ENCODE measurements at regions not wholly inside any gene's neighbourhood (a gene's known extent, or its start where the extent isn't known, plus 50 kb on each side); places are given as distances from the start of the nearest gene placed in this dataset.

GRCh38 chr20:17793986-17794385, 94.2 kb downstream of the BANF2 start (continued):
- TF ChIP-seq ZNF341 (tag by site-specific recombination; IDR thresholded peaks at IDR 0.05; ENCODE audit: low read depth): no peak
- TF ChIP-seq MEIS1 (CRISPR knock-in tag; IDR thresholded peaks at IDR 0.05; ENCODE audit: borderline replicate concordance): no peak
- TF ChIP-seq ZNF585B (tag by site-specific recombination; IDR thresholded peaks at IDR 0.05): no peak
- TF ChIP-seq ZNF146 (tag by site-specific recombination; IDR thresholded peaks at IDR 0.05): no peak
- no peak for TF ChIP-seq ZNF670 (tag by site-specific recombination; IDR thresholded peaks at IDR 0.05; ENCODE audit: low read depth)
- TF ChIP-seq ZNF529 (tag by site-specific recombination; IDR thresholded peaks at IDR 0.05; ENCODE audit: insufficient replicate concordance): no peak
- TF ChIP-seq SP3 (tag by site-specific recombination; IDR thresholded peaks at IDR 0.05): no peak

DNA sequence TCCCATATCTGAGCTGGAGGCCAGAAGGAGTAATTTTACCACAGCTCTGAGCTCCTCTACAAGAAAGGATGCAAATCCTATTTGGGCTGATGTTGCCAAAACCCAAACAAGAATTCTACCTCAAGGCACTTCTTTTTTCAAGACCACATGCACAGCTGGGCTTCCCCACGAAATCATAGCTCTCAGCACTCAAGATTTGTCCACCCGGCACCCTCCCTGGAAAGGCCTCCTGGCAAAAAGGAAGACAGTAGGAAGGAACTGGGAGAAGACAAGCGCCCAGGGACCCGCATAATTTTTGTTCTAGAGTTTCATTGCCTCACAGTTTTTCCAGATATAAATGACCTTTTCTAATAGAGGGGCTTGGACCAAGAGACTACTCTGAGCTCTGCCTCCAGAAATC, 90.5 kb downstream of the BANF2 start:
- CTCF ChIA-PET: no interaction called here
- Histone ChIP-seq H3K4me3 (ENCODE audit: low read depth, low read length) (no peak overlapping the region), H3K9me3 (ENCODE audit: control insufficient read depth, insufficient read depth, low read depth, low read length) (no peaks in the 10 kb centered on the region), H3K36me3 (ENCODE audit: control insufficient read depth in 2 of 2, insufficient read depth in 1 of 2, low read length in 2 of 2) (no peaks in the 10 kb centered on the region), H3K4me1 (ENCODE audit: control insufficient read depth, insufficient read depth, low read length) (no peaks in the 10 kb centered on the region), H3K27ac (ENCODE audit: extremely low read depth, low read depth, low read length) (no peak overlapping the region)
- POLR2A ChIA-PET: no interaction called here
- TF ChIP-seq ZNF624 (tag by site-specific recombination; IDR thresholded peaks at IDR 0.05): no peak
- no peak for TF ChIP-seq ZNF660 (tag by site-specific recombination; IDR thresholded peaks at IDR 0.05)
- TF ChIP-seq ZNF792 (tag by site-specific recombination; IDR thresholded peaks at IDR 0.05): no peak
- TF ChIP-seq ZNF324 (tag by site-specific recombination; IDR thresholded peaks at IDR 0.05): no peak
- TF ChIP-seq SETDB1 (IDR thresholded peaks at IDR 0.05; ENCODE audit: insufficient read length, low read length): no peak
- TF ChIP-seq ZNF248 (tag by site-specific recombination; IDR thresholded peaks at IDR 0.05): no peak
- TF ChIP-seq ZNF426 (tag by site-specific recombination; IDR thresholded peaks at IDR 0.05): no peak
- TF ChIP-seq ZNF707 (tag by site-specific recombination; IDR thresholded peaks at IDR 0.05): no peak
- no peak for TF ChIP-seq ZBTB6 (tag by site-specific recombination; IDR thresholded peaks at IDR 0.05)
- TF ChIP-seq, protein P1, sequence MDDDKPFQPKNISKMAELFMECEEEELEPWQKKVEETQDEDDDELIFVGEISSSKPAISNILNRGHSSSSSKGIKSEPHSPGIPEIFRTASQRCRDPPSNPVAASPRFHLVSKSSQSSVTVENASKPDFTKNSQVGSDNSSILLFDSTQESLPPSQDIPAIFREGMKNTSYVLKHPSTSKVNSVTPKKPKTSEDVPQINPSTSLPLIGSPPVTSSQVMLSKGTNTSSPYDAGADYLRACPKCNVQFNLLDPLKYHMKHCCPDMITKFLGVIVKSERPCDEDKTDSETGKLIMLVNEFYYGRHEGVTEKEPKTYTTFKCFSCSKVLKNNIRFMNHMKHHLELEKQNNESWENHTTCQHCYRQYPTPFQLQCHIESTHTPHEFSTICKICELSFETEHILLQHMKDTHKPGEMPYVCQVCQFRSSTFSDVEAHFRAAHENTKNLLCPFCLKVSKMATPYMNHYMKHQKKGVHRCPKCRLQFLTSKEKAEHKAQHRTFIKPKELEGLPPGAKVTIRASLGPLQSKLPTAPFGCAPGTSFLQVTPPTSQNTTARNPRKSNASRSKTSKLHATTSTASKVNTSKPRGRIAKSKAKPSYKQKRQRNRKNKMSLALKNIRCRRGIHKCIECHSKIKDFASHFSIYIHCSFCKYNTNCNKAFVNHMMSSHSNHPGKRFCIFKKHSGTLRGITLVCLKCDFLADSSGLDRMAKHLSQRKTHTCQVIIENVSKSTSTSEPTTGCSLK (tag by site-specific recombination; IDR thresholded peaks at IDR 0.05): no peak
- TF ChIP-seq SALL2 (tag by site-specific recombination; IDR thresholded peaks at IDR 0.05; ENCODE audit: borderline replicate concordance): no peak
- TF ChIP-seq SP3 (tag by site-specific recombination; IDR thresholded peaks at IDR 0.05): no peak
- no peak for TF ChIP-seq ZNF311 (tag by site-specific recombination; IDR thresholded peaks at IDR 0.05; ENCODE audit: borderline replicate concordance)
- TF ChIP-seq ZNF521 (tag by site-specific recombination; IDR thresholded peaks at IDR 0.05): no peak
- no peak for TF ChIP-seq REPIN1 (tag by site-specific recombination; IDR thresholded peaks at IDR 0.05; ENCODE audit: low read depth)
- no peak for TF ChIP-seq ZNF639 (tag by site-specific recombination; IDR thresholded peaks at IDR 0.05)
- TF ChIP-seq ZNF704 (tag by site-specific recombination; IDR thresholded peaks at IDR 0.05): no peak

Measured in HEK293 (cell line).